ENCODE measurements at regions not wholly inside any gene's neighbourhood (a gene's known extent, or its start where the extent isn't known, plus 50 kb on each side); places are given as distances from the start of the nearest gene placed in this dataset.

GRCh38 chr4:79078339-79078738, 139.1 kb upstream of the PAQR3 start:
- DNase-seq = no peak

GRCh38 chr4:79074040-79074439, 134.8 kb upstream of the PAQR3 start:
- no peak for DNase-seq

- DNase-seq = no peak
Measured at GRCh38 chr4:79073471-79073870, 134.2 kb upstream of the PAQR3 start.

- no peak for DNase-seq
Measured at GRCh38 chr4:79065262-79065661, 126.0 kb upstream of the PAQR3 start.

GRCh38 chr4:79064806-79065205, 125.6 kb upstream of the PAQR3 start:
- no peak for DNase-seq

GRCh38 chr4:79059631-79060399, 120.6 kb upstream of the PAQR3 start:
- DNase-seq = no peak

- DNase-seq = no peak
Measured at GRCh38 chr4:79057772-79058171, 118.5 kb upstream of the PAQR3 start.

GRCh38 chr4:79053754-79054153, 114.5 kb upstream of the PAQR3 start:
- DNase-seq = no peak

- DNase-seq = peak; percentile 81
Measured at GRCh38 chr4:79050541-79050880, 111.3 kb upstream of the PAQR3 start.

- DNase-seq = peak; percentile 81
Measured at GRCh38 chr4:79049840-79050540, 110.8 kb upstream of the PAQR3 start.

- DNase-seq = no peak
Measured at GRCh38 chr4:79048878-79049277, 109.6 kb upstream of the PAQR3 start.

- DNase-seq = no peak
Measured at GRCh38 chr4:79047316-79047715, 108.1 kb upstream of the PAQR3 start.

- DNase-seq = no peak
Measured at GRCh38 chr4:79046016-79046592, 106.9 kb upstream of the PAQR3 start.

- no peak for DNase-seq
Measured at GRCh38 chr4:79044141-79044659, 105.0 kb upstream of the PAQR3 start.

GRCh38 chr4:79043138-79043537, 103.9 kb upstream of the PAQR3 start:
- no peak for DNase-seq

- peak; percentile 38 for DNase-seq
Measured at GRCh38 chr4:79042079-79042674, 102.9 kb upstream of the PAQR3 start.

- DNase-seq = no peak
Measured at GRCh38 chr4:79034544-79034943, 95.3 kb upstream of the PAQR3 start.

- DNase-seq = no peak
Measured at GRCh38 chr4:79030973-79031372, 91.7 kb upstream of the PAQR3 start.

- DNase-seq = no peak
Measured at GRCh38 chr4:79027656-79028055, 88.4 kb upstream of the PAQR3 start.

- peak; percentile 32 for DNase-seq
Measured at GRCh38 chr4:79025170-79025569, 85.9 kb upstream of the PAQR3 start.

- DNase-seq = no peak
Measured at GRCh38 chr4:79023799-79024770, 84.8 kb upstream of the PAQR3 start.

GRCh38 chr4:79022529-79022928, 83.3 kb upstream of the PAQR3 start:
- DNase-seq = no peak

Measured in NCI-H510A treated with DMSO at 0.1 percent for 48 hours (cell line).